ENCODE measurements at regions not wholly inside any gene's neighbourhood (a gene's known extent, or its start where the extent isn't known, plus 50 kb on each side); places are given as distances from the start of the nearest gene placed in this dataset.

- TF ChIP-seq EZH2 (IDR thresholded peaks at IDR 0.05) (no peak), POLR2AphosphoS5 (IDR thresholded peaks at IDR 0.05; ENCODE audit: borderline replicate concordance, low read depth, low read length) (no peak), FOXP2 (optimal IDR thresholded peaks at IDR 0.05; ENCODE audit: control extremely low read depth, extremely low read length, insufficient read depth) (no peak)
These were observed 994.0 kb upstream of the FLRT2 start for GRCh38 chr14:84535976-84536375.
